B cell (primary cell): ENCODE measurements at regions not wholly inside any gene's neighbourhood (a gene's known extent, or its start where the extent isn't known, plus 50 kb on each side); places are given as distances from the start of the nearest gene placed in this dataset.

Experiments used
- CTCF ChIP-seq: fragments of 200-600 bp; IDR thresholded peaks from one replicate; pipeline ENCODE4 v1.8.0; 2022; ENCODE audit warnings: antibody characterized with exemption, mild to moderate bottlenecking
- EZH2 ChIP-seq: IDR thresholded peaks from 2 replicates; pipeline ENCODE4 v1.6.1; 2012; ENCODE audit warnings: borderline replicate concordance, low read depth, mild to moderate bottlenecking, moderate library complexity, low read length; ENCODE audit not compliant: insufficient read depth, poor library complexity, severe bottlenecking

- TF ChIP-seq CTCF: no peak
- no peak for TF ChIP-seq EZH2
These were observed 172.4 kb upstream of the MAGEB16 start for GRCh38 chrX:35625714-35626113.
